Neuron (in vitro differentiated cells): ENCODE measurements at regions not wholly inside any gene's neighbourhood (a gene's known extent, or its start where the extent isn't known, plus 50 kb on each side); places are given as distances from the start of the nearest gene placed in this dataset.
"Not testable (repeated sequence)": the region's sequence is repeated elsewhere in the genome, so short reads cannot be mapped to it uniquely, and the experiment has no call there.

ENCODE experiments used
- H2AFZ ChIP-seq: one replicate; pipeline ENCODE4 v1.6.1; 2013; ENCODE audit warnings: low read depth, mild to moderate bottlenecking, inconsistent platforms, low read length, moderate library complexity
- H3K27me3 ChIP-seq: one replicate; pipeline ENCODE4 v1.6.1; 2013; ENCODE audit warnings: low read length; ENCODE audit not compliant: insufficient read depth
- H3K36me3 ChIP-seq: one replicate; pipeline ENCODE4 v1.6.1; 2013; ENCODE audit warnings: low read length; ENCODE audit not compliant: insufficient read depth
- H3K4me1 ChIP-seq: one replicate; pipeline ENCODE4 v1.6.1; 2013; ENCODE audit warnings: low read length; ENCODE audit not compliant: insufficient read depth
- H3K4me3 ChIP-seq: 2 replicates; pipeline ENCODE4 v1.5.1; 2013; ENCODE audit warnings: mild to moderate bottlenecking, low read length, moderate library complexity
- H3K9me3 ChIP-seq: one replicate; pipeline ENCODE4 v1.6.1; 2013; ENCODE audit warnings: low read length

GRCh38 chr5:23410775-23411174, 96.6 kb upstream of the PRDM9 start:
- H3K4me1 ChIP-seq, H3K9me3 ChIP-seq: not testable (repeated sequence)

GRCh38 chr5:23405316-23406068, 101.9 kb upstream of the PRDM9 start:
- Histone ChIP-seq H3K27me3 (no peaks in the 10 kb centered on the region), H3K4me3 (no peak overlapping the region)

More at GRCh38 chr5:23410775-23411174, 96.6 kb upstream of the PRDM9 start:
- not testable (repeated sequence) for H3K4me3 ChIP-seq, H3K36me3 ChIP-seq, H2AFZ ChIP-seq, H3K27me3 ChIP-seq

GRCh38 chr5:23402585-23402984, 104.8 kb upstream of the PRDM9 start:
- H3K27me3 ChIP-seq: no peaks in the 10 kb centered on the region
- H2AFZ ChIP-seq: no peak overlapping the region
- H3K36me3 ChIP-seq: no peaks in the 10 kb centered on the region
- no peaks in the 10 kb centered on the region for H3K9me3 ChIP-seq
- no peak overlapping the region for H3K4me3 ChIP-seq
- peaks cover 7% of the 10 kb centered on the region for H3K4me1 ChIP-seq

More at GRCh38 chr5:23405316-23406068, 101.9 kb upstream of the PRDM9 start:
- H2AFZ ChIP-seq: no peak overlapping the region
- peaks cover 7% of the 10 kb centered on the region for H3K4me1 ChIP-seq
- H3K36me3 ChIP-seq: no peaks in the 10 kb centered on the region
- H3K9me3 ChIP-seq: no peaks in the 10 kb centered on the region

- Histone ChIP-seq H3K36me3 (no peaks in the 10 kb centered on the region), H3K4me3 (no peak overlapping the region), H3K27me3 (no peaks in the 10 kb centered on the region), H3K9me3 (no peaks in the 10 kb centered on the region), H3K4me1 (peaks cover 7% of the 10 kb centered on the region), H2AFZ (no peak overlapping the region)
Measured at GRCh38 chr5:23400951-23401350, 106.5 kb upstream of the PRDM9 start.

GRCh38 chr5:23396346-23396745, 111.1 kb upstream of the PRDM9 start:
- no peaks in the 10 kb centered on the region for H3K27me3 ChIP-seq
- no peaks in the 10 kb centered on the region for H3K36me3 ChIP-seq
- H3K4me3 ChIP-seq: no peak overlapping the region
- no peak overlapping the region for H2AFZ ChIP-seq
- no peaks in the 10 kb centered on the region for H3K9me3 ChIP-seq
- H3K4me1 ChIP-seq: no peaks in the 10 kb centered on the region

GRCh38 chr5:23389291-23390101, 117.9 kb upstream of the PRDM9 start:
- peak overlapping the region; percentile 19 for H2AFZ ChIP-seq
- H3K4me3 ChIP-seq: no peak overlapping the region
- H3K27me3 ChIP-seq: no peaks in the 10 kb centered on the region

GRCh38 chr5:23385036-23385435, 122.4 kb upstream of the PRDM9 start:
- Histone ChIP-seq H3K27me3 (no peaks in the 10 kb centered on the region), H3K4me3 (no peak overlapping the region), H3K4me1 (peaks cover 3% of the 10 kb centered on the region), H3K36me3 (no peaks in the 10 kb centered on the region), H2AFZ (no peak overlapping the region), H3K9me3 (no peaks in the 10 kb centered on the region)

More at GRCh38 chr5:23389291-23390101, 117.9 kb upstream of the PRDM9 start:
- no peaks in the 10 kb centered on the region for H3K9me3 ChIP-seq
- H3K4me1 ChIP-seq: no peaks in the 10 kb centered on the region
- no peaks in the 10 kb centered on the region for H3K36me3 ChIP-seq

GRCh38 chr5:23372177-23372576, 135.2 kb upstream of the PRDM9 start:
- Histone ChIP-seq H3K9me3 (no peaks in the 10 kb centered on the region), H3K27me3 (no peaks in the 10 kb centered on the region), H3K4me3 (no peak overlapping the region), H3K36me3 (no peaks in the 10 kb centered on the region), H2AFZ (no peak overlapping the region), H3K4me1 (no peaks in the 10 kb centered on the region)

GRCh38 chr5:23368393-23368792, 139.0 kb upstream of the PRDM9 start:
- Histone ChIP-seq H3K4me3 (no peak overlapping the region), H3K27me3 (no peaks in the 10 kb centered on the region), H3K4me1 (no peaks in the 10 kb centered on the region), H2AFZ (no peak overlapping the region), H3K36me3 (no peaks in the 10 kb centered on the region), H3K9me3 (no peaks in the 10 kb centered on the region)

GRCh38 chr5:23367874-23368273, 139.5 kb upstream of the PRDM9 start:
- H3K9me3 ChIP-seq: no peaks in the 10 kb centered on the region
- H3K27me3 ChIP-seq: no peaks in the 10 kb centered on the region
- no peaks in the 10 kb centered on the region for H3K36me3 ChIP-seq
- H3K4me1 ChIP-seq: no peaks in the 10 kb centered on the region
- no peak overlapping the region for H3K4me3 ChIP-seq
- no peak overlapping the region for H2AFZ ChIP-seq

GRCh38 chr5:23353286-23353685, 154.1 kb upstream of the PRDM9 start:
- Histone ChIP-seq H3K36me3 (no peaks in the 10 kb centered on the region), H3K27me3 (no peaks in the 10 kb centered on the region), H3K4me3 (no peak overlapping the region), H3K4me1 (no peaks in the 10 kb centered on the region), H2AFZ (no peak overlapping the region), H3K9me3 (no peaks in the 10 kb centered on the region)

- Histone ChIP-seq H3K4me3 (no peak overlapping the region), H2AFZ (no peak overlapping the region), H3K9me3 (no peaks in the 10 kb centered on the region)
Measured at GRCh38 chr5:23352446-23352845, 155.0 kb upstream of the PRDM9 start.

GRCh38 chr5:23343121-23343520, 164.3 kb upstream of the PRDM9 start:
- H3K9me3 ChIP-seq: no peaks in the 10 kb centered on the region
- no peak overlapping the region for H2AFZ ChIP-seq
- H3K4me1 ChIP-seq: no peaks in the 10 kb centered on the region
- no peaks in the 10 kb centered on the region for H3K27me3 ChIP-seq
- H3K4me3 ChIP-seq: no peak overlapping the region
- no peaks in the 10 kb centered on the region for H3K36me3 ChIP-seq

More at GRCh38 chr5:23352446-23352845, 155.0 kb upstream of the PRDM9 start:
- Histone ChIP-seq H3K4me1 (no peaks in the 10 kb centered on the region), H3K27me3 (no peaks in the 10 kb centered on the region), H3K36me3 (no peaks in the 10 kb centered on the region)
